Fibroblast of upper back skin (primary cell): ENCODE measurements at regions not wholly inside any gene's neighbourhood (a gene's known extent, or its start where the extent isn't known, plus 50 kb on each side); places are given as distances from the start of the nearest gene placed in this dataset.

Source experiments
- DNase-seq: peaks from one replicate; pipeline ENCODE4 v3.0.0-alpha.2; 2013

DNA sequence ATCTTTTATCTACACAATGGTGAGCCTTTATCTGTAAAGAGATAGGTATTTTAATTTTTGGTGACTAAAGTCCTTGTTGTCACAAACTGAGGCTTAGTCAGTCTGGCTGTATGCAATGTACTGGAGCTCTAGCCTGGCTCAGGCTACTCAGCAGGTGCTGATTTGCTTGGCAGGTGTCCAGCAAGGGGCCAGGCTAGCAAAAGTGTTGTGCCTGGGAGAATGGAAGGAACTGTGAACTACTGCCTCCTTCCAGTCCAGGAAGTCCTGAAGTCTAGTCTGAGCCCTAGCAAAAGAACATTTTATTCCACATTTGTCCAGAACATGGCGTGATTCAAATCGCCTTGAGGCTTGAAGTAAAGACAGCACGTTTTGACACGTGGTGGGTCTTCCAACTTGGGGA, 260.5 kb downstream of the CCDC85A start:
- DNase-seq, result no peak

DNA sequence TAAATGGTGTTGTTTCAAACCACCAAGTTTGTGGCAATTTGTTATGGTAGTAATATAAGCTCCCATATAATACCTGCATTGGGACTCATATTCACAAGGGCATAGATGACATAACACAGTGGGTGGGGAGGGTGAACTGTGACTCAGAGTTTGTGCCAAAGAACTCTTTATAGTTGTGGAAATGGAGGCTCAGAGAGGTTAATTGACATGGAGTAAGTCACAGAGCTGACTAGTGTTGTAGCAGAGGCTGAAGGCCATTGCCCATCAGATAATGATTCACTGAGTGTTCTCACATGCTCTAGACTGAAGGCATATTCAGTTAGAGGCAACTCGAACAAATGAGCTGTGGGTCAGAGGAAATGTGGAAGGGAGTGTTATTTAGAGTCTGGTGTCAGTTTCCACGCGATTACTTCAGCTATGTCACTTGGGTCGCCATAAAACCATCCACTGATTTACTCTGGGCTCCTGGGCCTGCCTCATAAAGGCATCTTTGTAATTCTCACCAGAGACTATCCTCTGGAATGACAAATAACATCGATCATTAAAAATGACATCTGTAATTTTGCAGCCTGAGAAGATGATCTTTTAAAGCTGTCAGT, 264.7 kb downstream of the CCDC85A start:
- no peak for DNase-seq

- peak; percentile 85 for DNase-seq
Measured at GRCh38 chr2:56449002-56449431, 265.2 kb downstream of the CCDC85A start.

GRCh38 chr2:56449449-56449860, 265.7 kb downstream of the CCDC85A start:
- no peak for DNase-seq

DNA sequence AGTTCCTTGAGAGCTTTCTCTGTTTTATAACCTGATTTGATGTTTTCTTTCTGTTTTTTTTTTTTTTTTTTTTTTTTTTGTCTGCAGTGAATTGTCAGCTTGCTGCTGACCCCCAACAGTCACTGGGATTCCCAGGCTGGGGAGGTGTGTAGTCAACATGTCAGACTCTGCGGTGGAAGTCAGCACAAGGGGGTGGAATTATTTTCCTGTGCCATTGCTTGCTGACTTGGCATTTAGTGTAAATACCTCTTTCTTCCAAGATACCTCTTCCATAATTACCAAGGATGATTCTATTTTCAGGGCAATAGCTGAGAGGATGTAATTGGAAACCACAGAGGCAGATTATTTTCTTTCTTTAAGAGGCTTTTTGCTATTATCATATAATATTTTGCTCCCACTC, 266.3 kb downstream of the CCDC85A start:
- no peak for DNase-seq

DNA sequence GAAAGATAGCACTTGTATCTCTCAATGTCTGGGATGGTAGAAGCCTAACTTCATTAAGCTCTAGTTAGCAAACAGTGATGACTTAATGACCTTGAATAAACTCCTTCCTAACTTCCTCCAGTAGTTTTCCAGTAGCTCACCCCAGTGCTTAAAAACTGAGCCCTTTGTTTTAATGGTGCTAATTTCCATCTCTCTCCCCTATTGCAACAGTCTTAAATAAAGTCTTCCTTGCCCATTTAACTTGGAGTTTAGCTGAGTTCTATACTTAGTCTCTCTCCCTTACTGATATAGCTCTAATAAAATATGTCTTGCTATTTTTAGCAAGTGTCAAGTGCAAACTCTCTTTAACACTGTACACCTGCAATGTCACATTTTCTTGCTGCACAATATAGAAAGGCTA, 267.0 kb downstream of the CCDC85A start:
- no peak for DNase-seq

GRCh38 chr2:56455642-56456041, 271.9 kb downstream of the CCDC85A start:
- DNase-seq, result no peak

GRCh38 chr2:56456791-56457190, 273.0 kb downstream of the CCDC85A start:
- DNase-seq, result no peak

- DNase-seq, result no peak
Measured at GRCh38 chr2:56460508-56460907, 276.7 kb downstream of the CCDC85A start.

DNA sequence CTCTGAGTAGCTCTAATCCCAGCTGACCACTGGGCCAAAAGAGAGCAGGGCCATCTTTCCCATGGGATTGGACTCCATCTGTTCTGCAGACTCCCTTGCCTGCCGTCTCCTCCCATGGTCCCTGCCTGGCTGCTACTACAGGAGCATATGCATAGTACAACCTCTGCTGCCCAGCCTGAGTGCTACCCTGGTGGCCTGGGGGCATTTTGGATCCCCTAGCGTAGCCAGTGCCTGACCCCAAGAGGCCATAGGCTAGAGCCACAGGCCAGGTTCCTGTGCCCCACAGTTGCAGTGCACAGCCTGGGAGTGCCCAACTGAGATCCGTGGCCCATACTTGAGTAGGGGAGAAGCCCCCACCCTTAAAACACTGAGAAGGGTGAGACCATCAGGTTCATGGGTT, 280.3 kb downstream of the CCDC85A start:
- no peak for DNase-seq

DNA sequence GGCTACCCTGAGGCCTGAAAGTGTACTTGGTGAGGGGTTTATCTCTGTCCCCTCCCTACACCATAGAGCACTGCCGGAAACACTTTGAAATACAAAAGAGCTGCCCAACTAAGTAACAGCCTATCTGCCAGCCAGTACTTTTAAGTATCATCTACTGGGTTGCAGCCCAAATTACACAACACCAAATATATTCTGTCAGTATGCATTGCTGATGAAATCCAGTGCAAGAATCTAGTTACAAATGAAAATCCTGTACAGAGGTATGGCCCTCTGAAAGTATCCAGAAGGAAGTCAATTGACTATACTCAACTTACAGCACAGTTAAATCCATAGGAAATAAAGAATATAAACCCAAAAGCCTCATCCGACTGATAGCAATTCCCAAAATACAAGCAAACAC, 280.8 kb downstream of the CCDC85A start:
- DNase-seq, result peak; percentile 83

DNA sequence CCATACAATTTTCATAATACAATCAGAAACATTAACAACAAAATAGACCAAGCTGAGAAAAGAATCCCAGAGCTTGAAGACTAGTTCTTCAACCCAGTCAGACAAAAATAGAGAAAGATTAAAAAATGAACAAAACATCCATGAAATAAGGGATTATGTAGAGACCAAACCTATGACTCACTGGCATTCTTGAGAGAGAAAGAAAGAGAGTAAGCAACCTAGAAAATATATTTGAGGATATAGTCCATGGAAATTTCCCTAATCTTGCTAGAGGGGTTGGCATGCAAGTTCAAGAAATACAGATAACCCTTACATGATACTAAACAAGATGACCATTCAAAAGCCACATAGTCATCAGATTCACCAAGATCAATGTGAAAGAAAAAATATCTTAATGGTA, 281.7 kb downstream of the CCDC85A start:
- peak; percentile 34 for DNase-seq

DNA sequence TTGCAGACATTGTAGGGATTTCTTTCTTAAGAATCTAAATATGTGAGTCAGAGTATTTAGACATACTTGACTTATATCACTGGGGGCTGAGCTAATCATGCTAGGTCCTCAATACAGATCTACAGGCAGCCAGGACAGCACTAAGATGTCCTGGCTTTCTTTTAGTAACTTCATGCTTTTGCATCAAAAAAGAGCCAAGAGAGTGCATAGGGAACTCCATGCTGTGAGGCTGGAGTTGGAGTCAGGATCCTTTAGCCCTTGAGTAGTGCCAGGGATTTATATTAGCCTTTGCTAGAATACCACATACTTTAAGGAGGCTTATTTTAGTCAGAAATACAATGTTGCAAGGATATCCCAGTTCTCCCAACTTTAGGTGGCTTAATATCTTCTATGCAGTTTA, 289.7 kb downstream of the CCDC85A start:
- DNase-seq, result no peak

- peak; percentile 72 for DNase-seq
Measured at GRCh38 chr2:56474412-56475158, 290.8 kb downstream of the CCDC85A start.

GRCh38 chr2:56475191-56475590, 291.4 kb downstream of the CCDC85A start:
- DNase-seq, result no peak

- DNase-seq, result no peak
Measured at GRCh38 chr2:56476509-56477071, 292.8 kb downstream of the CCDC85A start.

DNA sequence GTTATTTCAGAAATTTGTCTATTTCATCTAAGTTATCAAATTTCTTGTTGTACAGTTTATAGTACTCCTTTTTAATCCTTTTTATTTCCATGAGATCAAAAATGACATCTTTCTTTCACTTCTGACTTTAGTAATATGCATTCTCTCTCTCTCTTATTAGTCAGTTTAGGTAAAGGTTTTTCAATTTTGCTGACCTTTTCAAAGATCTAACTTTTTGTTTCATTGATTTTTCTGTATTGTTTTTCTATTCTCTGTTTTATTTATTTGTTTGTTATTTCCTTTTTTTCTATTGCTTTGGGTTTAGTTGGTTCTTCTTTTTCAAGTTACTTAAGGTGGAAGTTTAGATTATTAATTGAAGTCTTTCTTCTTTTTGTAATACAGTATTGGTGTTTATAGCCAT, 294.2 kb downstream of the CCDC85A start:
- no peak for DNase-seq

DNA sequence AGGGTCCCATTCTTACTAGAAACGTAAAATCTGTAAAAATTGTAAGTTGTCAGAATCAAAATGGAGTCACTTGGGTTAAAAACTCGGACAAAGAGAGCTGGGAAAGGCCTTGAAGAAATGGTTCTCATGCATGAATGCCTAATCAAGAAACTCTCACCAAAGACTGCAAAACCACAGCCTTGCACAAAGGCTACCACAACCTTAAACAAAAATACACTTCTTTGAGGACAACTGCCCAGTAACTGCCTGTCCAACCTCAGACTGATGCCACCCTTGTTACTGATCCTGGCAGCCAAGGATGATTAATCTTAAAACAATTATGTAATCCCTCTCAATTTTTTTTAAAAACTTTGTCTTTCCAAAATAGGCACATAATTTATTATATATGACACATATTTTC, 299.3 kb downstream of the CCDC85A start:
- no peak for DNase-seq

- DNase-seq, result no peak
Measured at GRCh38 chr2:56484906-56485305, 301.1 kb downstream of the CCDC85A start.

DNA sequence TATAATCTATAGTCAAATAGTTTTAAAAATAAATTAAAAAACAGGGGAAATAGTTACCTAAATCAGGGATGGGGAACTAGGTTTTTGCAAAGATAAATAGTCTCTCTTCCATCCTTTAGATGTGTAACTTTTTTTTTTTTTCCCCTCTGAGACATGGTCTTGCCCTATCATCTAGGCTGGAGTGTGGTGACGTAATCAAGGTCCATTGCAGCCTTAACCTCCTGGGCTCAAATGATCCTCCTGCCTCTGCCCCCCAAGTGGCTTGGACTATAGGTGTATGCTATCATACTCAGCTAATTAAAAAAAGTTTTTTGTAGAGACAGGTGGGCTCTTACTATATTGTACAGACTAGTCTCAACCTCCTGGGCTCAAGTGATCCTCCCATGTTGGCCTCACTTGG, 316.5 kb downstream of the CCDC85A start:
- DNase-seq, result no peak

GRCh38 chr2:56502616-56503015, 318.8 kb downstream of the CCDC85A start:
- DNase-seq, result no peak

GRCh38 chr2:56505885-56506284, 322.1 kb downstream of the CCDC85A start:
- no peak for DNase-seq

DNA sequence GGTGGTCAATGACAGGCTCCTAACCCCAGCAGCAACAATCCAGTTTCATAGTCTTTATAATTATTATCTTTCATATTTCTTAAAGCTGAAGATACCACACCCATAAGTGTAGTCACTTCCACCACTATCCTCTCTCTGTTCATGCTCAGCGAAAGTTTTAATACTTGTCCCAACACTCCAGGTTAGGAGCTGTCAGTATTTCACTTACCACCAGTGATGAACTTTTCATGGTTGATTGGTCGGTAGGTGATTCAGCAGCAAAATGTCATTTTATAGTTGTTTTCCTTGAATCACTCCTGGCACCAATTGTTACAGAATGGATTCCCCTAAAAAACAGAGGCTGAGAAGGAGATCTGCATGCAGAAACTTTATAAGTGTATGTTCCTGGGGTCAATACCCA, 324.9 kb downstream of the CCDC85A start:
- no peak for DNase-seq

DNA sequence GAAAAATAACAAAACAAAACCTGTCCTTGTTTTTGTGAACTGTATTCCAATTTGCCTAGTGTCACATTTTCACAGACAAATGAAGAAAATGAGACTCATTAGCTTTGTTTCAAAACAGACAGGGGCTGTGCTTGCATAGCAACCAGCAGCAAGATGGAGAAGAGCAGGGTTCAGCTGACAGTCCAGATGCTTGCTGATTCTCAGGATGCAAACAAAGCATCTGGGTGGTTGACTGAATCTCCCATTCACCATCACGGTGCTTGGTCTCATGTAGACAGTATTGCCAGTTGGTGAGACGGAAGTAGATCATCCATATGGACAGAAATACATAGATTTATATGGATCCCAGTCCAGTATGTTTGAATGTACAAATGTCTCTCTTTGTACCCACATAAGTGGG, 326.8 kb downstream of the CCDC85A start:
- no peak for DNase-seq

DNA sequence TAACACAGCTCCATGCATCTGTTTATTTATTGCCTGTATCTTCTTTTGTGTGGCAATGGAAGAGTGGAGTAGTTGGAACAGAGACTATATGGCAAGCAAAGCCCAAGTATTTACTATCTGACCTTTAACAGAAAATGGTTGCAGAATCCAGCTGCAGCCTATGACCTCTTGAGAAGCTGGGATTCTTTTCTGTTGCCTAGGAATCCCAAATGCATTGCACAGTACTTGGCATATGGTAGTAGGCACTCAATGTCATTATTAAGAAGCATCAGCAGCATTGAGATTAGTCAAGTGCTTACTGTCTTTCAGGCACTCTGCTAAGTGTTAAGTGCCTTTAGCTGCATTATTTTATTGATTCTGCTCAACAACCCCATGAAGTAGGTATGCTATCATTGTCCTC, 331.6 kb downstream of the CCDC85A start:
- no peak for DNase-seq
